ENCODE measurements at regions not wholly inside any gene's neighbourhood (a gene's known extent, or its start where the extent isn't known, plus 50 kb on each side); places are given as distances from the start of the nearest gene placed in this dataset.

- ATAC-seq (no peak), DNase-seq (no peak)
- no peak overlapping the region for H3K4me3 ChIP-seq
- no peak for TF ChIP-seq CTCF (IDR thresholded peaks at IDR 0.05)
- no peaks in the 10 kb centered on the region for H3K9me3 ChIP-seq
- intact Hi-C loops (cut with DNase I), result no loop called here
- H3K4me1 ChIP-seq, result peaks cover 0 to 3% of the 10 kb centered on the region in 2 donors
- no peaks in the 10 kb centered on the region for H3K27me3 ChIP-seq
- H3K27ac ChIP-seq, result no peak overlapping the region
- no peaks in the 10 kb centered on the region for H3K36me3 ChIP-seq
Observed at GRCh38 chr3:102736975-102737304, 302.1 kb downstream of the ZPLD1 start.

GRCh38 chr3:102737353-102737752 is 302.5 kb downstream of the ZPLD1 start:
- H3K4me3 ChIP-seq, result no peak overlapping the region
- intact Hi-C loops (cut with DNase I), result no loop called here
- DNase-seq (no peak), ATAC-seq (no peak)
- peaks cover 0 to 3% of the 10 kb centered on the region in 2 donors for H3K4me1 ChIP-seq
- H3K9me3 ChIP-seq, result no peaks in the 10 kb centered on the region
- no peak for TF ChIP-seq CTCF (IDR thresholded peaks at IDR 0.05)
- H3K27ac ChIP-seq, result no peak overlapping the region
- H3K36me3 ChIP-seq, result no peaks in the 10 kb centered on the region
- no peaks in the 10 kb centered on the region for H3K27me3 ChIP-seq

- ATAC-seq (no peak), DNase-seq (no peak)
- H3K27me3 ChIP-seq, result no peaks in the 10 kb centered on the region
- intact Hi-C loops (cut with DNase I), result no loop called here
- H3K9me3 ChIP-seq, result no peaks in the 10 kb centered on the region
- TF ChIP-seq CTCF (IDR thresholded peaks at IDR 0.05), result no peak
- H3K27ac ChIP-seq, result no peak overlapping the region
- H3K4me3 ChIP-seq, result no peak overlapping the region
- H3K36me3 ChIP-seq, result no peaks in the 10 kb centered on the region
- H3K4me1 ChIP-seq, result no peaks in the 10 kb centered on the region
Observed at GRCh38 chr3:102741105-102741504, 306.3 kb downstream of the ZPLD1 start.

GRCh38 chr3:102741694-102742093 is 306.9 kb downstream of the ZPLD1 start:
- Histone ChIP-seq H3K4me3 (no peak overlapping the region), H3K4me1 (no peaks in the 10 kb centered on the region), H3K36me3 (no peaks in the 10 kb centered on the region), H3K27me3 (no peaks in the 10 kb centered on the region), H3K9me3 (no peaks in the 10 kb centered on the region), H3K27ac (no peak overlapping the region)
- intact Hi-C loops (cut with DNase I), result no loop called here
- ATAC-seq (no peak), DNase-seq (no peak)
- TF ChIP-seq CTCF (IDR thresholded peaks at IDR 0.05), result no peak

GRCh38 chr3:102745881-102746280 is 311.1 kb downstream of the ZPLD1 start:
- Histone ChIP-seq H3K27ac (no peak overlapping the region), H3K9me3 (no peaks in the 10 kb centered on the region), H3K36me3 (no peaks in the 10 kb centered on the region), H3K4me3 (no peak overlapping the region), H3K27me3 (no peaks in the 10 kb centered on the region), H3K4me1 (no peaks in the 10 kb centered on the region)
- ATAC-seq, result peak; percentile 37
- no peak for TF ChIP-seq CTCF (IDR thresholded peaks at IDR 0.05)
- intact Hi-C loops (cut with DNase I), result no loop called here
- no peak for DNase-seq

Data from left lung (tissue), 4 donors.